Keratinocyte (primary cell): ENCODE measurements at regions not wholly inside any gene's neighbourhood (a gene's known extent, or its start where the extent isn't known, plus 50 kb on each side); places are given as distances from the start of the nearest gene placed in this dataset.
"Not testable (repeated sequence)": the region's sequence is repeated elsewhere in the genome, so short reads cannot be mapped to it uniquely, and the experiment has no call there.

ENCODE experiments used
- DNase-seq: peaks from one replicate; pipeline ENCODE4 v3.0.0-alpha.2; 2011; ENCODE audit warnings: low read depth, missing footprints, low spot score
- FAIRE-seq: peaks from 2 replicates; lab custom pipeline; 2011; peaks lifted over from hg19 to GRCh38; lab: Jason Lieb, UNC
- H2AFZ ChIP-seq: 2 replicates; pipeline ENCODE4 v1.6.0; 2012; ENCODE audit warnings: low read length, control low read depth, inconsistent platforms; ENCODE audit not compliant: control insufficient read depth
- H3K27ac ChIP-seq: 2 replicates; pipeline ENCODE4 v1.5.1; 2011; ENCODE audit warnings: low read length; ENCODE audit not compliant: control insufficient read depth, insufficient read depth
- H3K27me3 ChIP-seq: 3 replicates; pipeline ENCODE4 v1.6.0; 2011; ENCODE audit warnings: low read length; ENCODE audit not compliant: control insufficient read depth, insufficient read depth; ENCODE audit errors: extremely low read depth
- H3K36me3 ChIP-seq, 2 experiments: 2 replicates in 1 of 2; 3 replicates in 1 of 2; pipeline ENCODE4 v1.5.1; 2011; ENCODE audit warnings: low read length in 2 of 2, mild to moderate bottlenecking in 1 of 2; ENCODE audit not compliant: control insufficient read depth in 2 of 2, insufficient read depth in 2 of 2; ENCODE audit errors: extremely low read depth in 1 of 2
- H3K4me1 ChIP-seq: 3 replicates; pipeline ENCODE4 v1.5.1; 2011; ENCODE audit warnings: low read length; ENCODE audit not compliant: control insufficient read depth, insufficient read depth; ENCODE audit errors: extremely low read depth
- H3K4me2 ChIP-seq: 3 replicates; pipeline ENCODE4 v1.6.0; 2011; ENCODE audit warnings: low read depth, low read length; ENCODE audit not compliant: control insufficient read depth, insufficient read depth; ENCODE audit errors: extremely low read depth
- H3K4me3 ChIP-seq, 3 experiments: fragments of 200-600 bp in 1 of 3; sonication (generic) in 1 of 3; 2 replicates in 2 of 3; 3 replicates in 1 of 3; pipeline ENCODE4 v1.5.1; 2011 to 2016; ENCODE audit warnings: low read length in 3 of 3, mild to moderate bottlenecking in 3 of 3, control low read depth in 2 of 3, inconsistent platforms in 1 of 3, low read depth in 1 of 3, mixed read lengths in 1 of 3, mixed run types in 1 of 3, moderate library complexity in 1 of 3; ENCODE audit not compliant: control insufficient read depth in 2 of 3, insufficient read depth in 2 of 3; ENCODE audit errors: extremely low read depth in 1 of 3
- H3K79me2 ChIP-seq: 2 replicates; pipeline ENCODE4 v1.6.0; 2012; ENCODE audit warnings: low read length; ENCODE audit not compliant: control insufficient read depth, insufficient read depth
- H3K9ac ChIP-seq: 3 replicates; pipeline ENCODE4 v1.6.0; 2011; ENCODE audit warnings: low read length; ENCODE audit not compliant: control insufficient read depth, insufficient read depth; ENCODE audit errors: extremely low read depth
- H3K9me1 ChIP-seq: 3 replicates; pipeline ENCODE4 v1.6.0; 2011; ENCODE audit warnings: low read length; ENCODE audit not compliant: control insufficient read depth, insufficient read depth; ENCODE audit errors: extremely low read depth
- H3K9me3 ChIP-seq: 2 replicates; pipeline ENCODE4 v1.5.1; 2012; ENCODE audit warnings: low read depth, low read length; ENCODE audit not compliant: control insufficient read depth
- H4K20me1 ChIP-seq: 3 replicates; pipeline ENCODE4 v1.6.0; 2011; ENCODE audit warnings: low read length; ENCODE audit not compliant: control insufficient read depth, insufficient read depth; ENCODE audit errors: extremely low read depth
- CTCF ChIP-seq, 3 experiments: IDR thresholded peaks in 1 of 3; conservative IDR thresholded peaks in 1 of 3; optimal IDR thresholded peaks in 1 of 3; 2 replicates in 2 of 3; 3 replicates in 1 of 3; pipeline versions ENCODE3 to v1.5.1; 2011; ENCODE audit warnings: low read length in 3 of 3, mild to moderate bottlenecking in 3 of 3, moderate library complexity in 2 of 3, control low read depth in 1 of 3, inconsistent platforms in 1 of 3; ENCODE audit not compliant: insufficient read depth in 2 of 3; ENCODE audit errors: extremely low read depth in 1 of 3
- EZH2 ChIP-seq: IDR thresholded peaks from one replicate; pipeline ENCODE4 v1.6.1; 2012; ENCODE audit warnings: inconsistent platforms, mild to moderate bottlenecking, low read length, moderate library complexity
- dilution Hi-C: fragments of 300-500 bp; cut with MboI; formaldehyde crosslinking; loops from one replicate; pipeline ENCODE4 v1.7.0; 2020; ENCODE audit warnings: low sequenced_read_pairs; ENCODE audit not compliant: extremely low pct_ligation_motif_present

- Histone ChIP-seq H3K36me3 (no peaks in the 10 kb centered on the region), H3K27me3 (no peaks in the 10 kb centered on the region), H2AFZ (no peak overlapping the region), H3K9me3 (no peaks in the 10 kb centered on the region), H4K20me1 (no peaks in the 10 kb centered on the region), H3K27ac (no peak overlapping the region), H3K9me1 (no peaks in the 10 kb centered on the region), H3K4me3 (no peak overlapping the region), H3K9ac (no peak overlapping the region), H3K4me1 (no peaks in the 10 kb centered on the region), H3K4me2 (no peak overlapping the region), H3K79me2 (no peaks in the 10 kb centered on the region)
- FAIRE-seq: no peak
- TF ChIP-seq CTCF (optimal IDR thresholded peaks at IDR 0.05 in 1 of 3, IDR thresholded peaks at IDR 0.05 in 1 of 3, conservative IDR thresholded peaks at IDR 0.05 in 1 of 3; ENCODE audit: extremely low read depth in 1 of 3, insufficient read depth in 2 of 3, low read length in 3 of 3): no peak
- no peak for TF ChIP-seq EZH2
- dilution Hi-C loops: no loop called here
- DNase-seq: no peak
Measured at GRCh38 chr2:155485141-155485842, 786.8 kb downstream of the KCNJ3 start.

GRCh38 chr2:155481141-155481540, 782.6 kb downstream of the KCNJ3 start:
- Histone ChIP-seq H3K27me3 (no peaks in the 10 kb centered on the region), H3K4me1 (no peaks in the 10 kb centered on the region), H3K36me3 (no peaks in the 10 kb centered on the region), H4K20me1 (no peaks in the 10 kb centered on the region), H3K9me1 (no peaks in the 10 kb centered on the region), H3K9me3 (no peaks in the 10 kb centered on the region), H3K4me2 (no peak overlapping the region), H3K9ac (no peak overlapping the region), H3K79me2 (no peaks in the 10 kb centered on the region), H3K4me3 (no peak overlapping the region), H2AFZ (no peak overlapping the region), H3K27ac (no peak overlapping the region)
- FAIRE-seq (no peak), DNase-seq (no peak)
- TF ChIP-seq CTCF (optimal IDR thresholded peaks at IDR 0.05 in 1 of 3, IDR thresholded peaks at IDR 0.05 in 1 of 3, conservative IDR thresholded peaks at IDR 0.05 in 1 of 3; ENCODE audit: extremely low read depth in 1 of 3, insufficient read depth in 2 of 3, low read length in 3 of 3): no peak
- dilution Hi-C loops: no loop called here

GRCh38 chr2:155472018-155472417, 773.5 kb downstream of the KCNJ3 start:
- H3K79me2 ChIP-seq, H3K4me3 ChIP-seq, H3K9me3 ChIP-seq, H3K9me1 ChIP-seq, H3K4me2 ChIP-seq, H3K4me1 ChIP-seq, H3K36me3 ChIP-seq, H3K27ac ChIP-seq, H2AFZ ChIP-seq, FAIRE-seq, H4K20me1 ChIP-seq, DNase-seq, H3K27me3 ChIP-seq, dilution Hi-C loops, H3K9ac ChIP-seq: not testable (repeated sequence)
